HG03025 (cell line): ENCODE measurements at regions not wholly inside any gene's neighbourhood (a gene's known extent, or its start where the extent isn't known, plus 50 kb on each side); places are given as distances from the start of the nearest gene placed in this dataset.
"Not testable (repeated sequence)": the region's sequence is repeated elsewhere in the genome, so short reads cannot be mapped to it uniquely, and the experiment has no call there.

Experiments used
- ATAC-seq: cut with Tn5 transposase; IDR thresholded peaks from one replicate; pipeline ENCODE4 v1.9.1; 2021; ENCODE audit warnings: mild to moderate bottlenecking, moderate library complexity; ENCODE audit not compliant: unreplicated experiment, low FRiP score

DNA sequence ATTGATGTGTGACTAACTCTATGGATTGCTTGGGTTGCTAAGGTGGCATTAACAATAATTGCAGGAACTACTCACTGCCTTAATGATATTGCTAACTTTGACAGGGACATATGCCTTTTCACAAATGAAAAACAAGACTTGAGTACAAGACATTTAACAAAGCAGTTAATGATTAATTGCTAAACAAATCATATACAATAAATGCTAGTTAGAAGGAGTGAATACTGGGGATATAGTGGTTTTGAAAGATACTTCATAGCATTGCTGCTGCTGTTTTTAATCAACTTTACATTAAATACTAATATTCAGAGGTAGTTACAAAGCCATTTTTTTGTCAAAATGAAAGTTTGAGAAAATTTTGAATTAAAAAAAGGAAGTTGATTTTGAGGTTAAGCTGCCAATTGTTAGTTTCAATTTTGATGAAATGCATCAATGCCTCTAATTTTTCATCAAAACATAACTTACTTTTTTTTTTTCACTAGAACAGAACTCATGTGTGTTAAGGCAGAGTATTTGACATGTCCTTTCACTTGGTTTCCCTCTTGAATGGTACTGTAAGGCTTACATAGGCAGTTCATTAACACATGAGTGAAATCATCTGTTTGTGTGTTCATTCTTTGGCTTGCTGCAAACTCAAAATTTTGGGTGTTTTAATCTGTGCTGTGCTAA lies 106.2 kb upstream of the SEMA3D start:
- no peak for ATAC-seq

DNA sequence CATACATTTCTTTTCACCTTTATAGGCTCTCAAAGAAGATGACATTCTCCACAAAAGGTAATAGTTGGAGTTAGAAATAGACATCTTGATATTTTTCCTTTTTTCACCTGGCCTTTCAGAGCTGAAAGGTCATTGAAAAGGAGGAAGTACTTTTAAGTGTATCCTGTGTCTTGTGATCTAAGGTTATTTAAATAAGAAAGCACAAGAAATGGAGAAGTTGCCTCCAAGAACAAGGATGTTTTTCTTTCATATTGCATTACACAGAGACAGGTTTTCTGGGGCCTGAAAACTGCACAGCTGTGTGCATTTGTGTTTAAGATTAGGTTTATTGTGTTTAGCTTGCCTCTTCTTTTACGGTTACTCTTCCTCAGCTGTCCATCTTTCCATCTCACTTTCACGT lies 103.4 kb upstream of the SEMA3D start:
- no peak for ATAC-seq

DNA sequence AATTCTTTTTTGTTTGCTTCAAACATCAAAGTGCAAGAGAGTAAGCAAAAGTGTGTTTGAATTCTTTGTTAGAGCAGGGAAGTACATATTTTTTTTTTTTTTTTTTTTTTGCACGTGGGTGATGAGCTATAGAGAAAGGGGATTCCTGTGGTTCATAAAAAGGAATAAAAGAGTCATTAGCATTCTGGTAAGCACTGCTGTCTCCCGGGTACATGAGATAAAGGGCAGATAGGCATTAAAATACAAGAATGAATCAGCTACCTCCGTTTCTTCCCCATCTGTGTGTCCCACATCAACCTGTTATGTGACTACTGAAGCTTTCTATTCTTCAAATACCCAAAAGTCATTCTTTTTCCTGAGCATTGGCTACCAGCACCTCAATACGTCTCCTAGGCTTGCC lies 102.4 kb upstream of the SEMA3D start:
- no peak for ATAC-seq

DNA sequence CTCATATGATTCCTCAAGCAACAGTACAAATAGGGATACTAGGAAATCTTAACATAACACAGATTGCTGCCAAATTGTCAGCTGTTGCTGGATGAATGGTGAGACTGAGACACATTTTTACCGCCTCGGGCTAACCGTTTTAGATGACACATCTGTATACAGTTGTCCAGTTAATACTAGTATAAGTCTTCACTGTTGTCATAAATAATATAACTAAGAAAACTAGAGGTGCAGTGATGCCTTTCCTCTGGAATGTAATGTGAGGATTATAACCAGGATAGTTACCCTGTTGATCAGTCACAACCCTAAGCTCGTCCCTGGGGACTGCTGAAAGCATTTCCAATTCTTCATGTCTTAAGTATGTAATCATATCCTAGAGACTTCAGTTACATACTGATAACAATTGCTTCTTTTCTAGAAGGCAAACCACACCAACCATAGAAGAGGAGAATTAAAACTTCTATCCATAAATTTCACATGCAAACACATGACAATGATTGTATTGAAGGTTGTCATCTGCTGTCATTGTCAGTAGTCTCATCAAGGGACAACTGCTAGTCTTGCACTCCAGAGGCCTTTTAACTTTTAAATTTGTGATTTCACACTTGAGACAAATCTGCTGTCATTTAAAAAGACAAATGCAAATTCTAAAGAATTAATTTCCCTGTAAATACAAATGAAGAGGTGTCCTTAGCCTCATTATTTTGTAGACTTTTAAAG lies 100.4 kb upstream of the SEMA3D start:
- no peak for ATAC-seq

DNA sequence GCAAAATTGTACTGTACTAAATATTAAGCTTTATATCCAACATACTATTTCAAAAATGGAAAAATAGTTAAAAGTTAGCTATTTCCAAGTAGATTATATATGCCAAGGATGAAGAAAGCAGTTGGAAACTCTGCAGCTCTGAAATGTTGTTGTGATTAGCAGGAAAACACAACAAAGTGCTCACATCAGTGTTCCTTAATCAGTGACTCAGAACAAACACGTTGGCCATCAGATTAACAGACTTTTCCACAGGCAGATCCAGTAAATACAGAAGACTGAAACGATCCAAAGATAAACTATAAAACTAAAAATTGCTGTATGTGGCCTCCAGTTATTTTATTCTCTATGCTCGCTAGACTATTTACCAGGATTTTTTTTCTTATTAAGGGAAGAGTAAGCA lies 99.6 kb upstream of the SEMA3D start:
- ATAC-seq = no peak

DNA sequence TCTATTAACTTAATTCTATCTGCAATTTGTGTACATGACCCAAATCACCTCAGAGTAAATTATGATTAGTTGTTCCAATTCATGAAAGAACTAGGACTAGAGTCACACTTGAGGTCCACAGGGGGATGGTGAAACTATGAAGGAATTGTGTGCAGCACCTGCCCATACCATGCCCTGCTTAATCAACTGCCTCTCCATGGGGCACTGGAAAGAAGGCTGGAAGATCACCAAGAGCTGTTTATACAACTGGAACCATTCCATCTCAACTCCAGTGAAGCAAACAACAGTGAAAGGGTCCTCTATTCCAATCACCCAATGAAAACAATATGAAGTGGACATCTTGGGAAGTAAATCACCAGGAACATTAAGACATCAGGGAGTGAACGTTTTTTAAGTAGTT lies 98.7 kb upstream of the SEMA3D start:
- ATAC-seq = no peak

DNA sequence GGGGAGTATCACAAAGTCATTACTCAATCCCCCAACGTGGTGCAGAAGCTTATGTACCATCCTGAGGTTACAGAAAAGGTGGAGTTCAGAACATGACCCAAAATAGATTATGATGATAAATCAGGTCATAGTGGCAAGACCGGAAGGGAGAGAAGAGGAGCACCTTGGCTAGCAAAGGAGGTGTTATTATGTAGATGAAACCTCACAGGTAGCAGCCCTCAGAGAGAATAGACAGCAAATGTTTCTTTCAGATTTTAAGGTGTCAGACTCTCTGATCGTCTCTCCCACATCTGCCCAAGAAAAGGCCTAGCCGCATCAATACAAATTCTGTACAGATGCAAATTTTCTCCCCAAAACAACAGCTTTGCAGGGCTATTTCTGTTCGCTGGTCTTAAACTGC lies 88.3 kb upstream of the SEMA3D start:
- no peak for ATAC-seq

DNA sequence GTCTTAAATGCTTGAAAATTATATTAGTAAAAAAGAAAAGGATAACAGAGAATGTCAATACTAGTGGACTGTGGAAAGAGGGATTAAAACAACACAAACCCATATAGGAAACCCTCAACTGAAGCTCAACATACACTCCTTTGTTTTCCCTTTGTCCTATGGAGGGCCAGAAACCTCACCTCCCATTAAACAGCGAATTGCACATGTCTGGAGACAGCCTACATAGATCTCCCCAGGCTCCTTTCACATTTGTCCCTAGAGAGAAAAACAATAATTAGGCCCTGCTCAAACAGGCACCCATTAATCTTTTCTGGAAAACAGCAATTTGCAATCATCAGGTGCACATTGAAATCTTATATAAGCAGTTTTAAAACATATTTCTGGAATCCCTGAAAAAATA lies 87.6 kb upstream of the SEMA3D start:
- no peak for ATAC-seq

DNA sequence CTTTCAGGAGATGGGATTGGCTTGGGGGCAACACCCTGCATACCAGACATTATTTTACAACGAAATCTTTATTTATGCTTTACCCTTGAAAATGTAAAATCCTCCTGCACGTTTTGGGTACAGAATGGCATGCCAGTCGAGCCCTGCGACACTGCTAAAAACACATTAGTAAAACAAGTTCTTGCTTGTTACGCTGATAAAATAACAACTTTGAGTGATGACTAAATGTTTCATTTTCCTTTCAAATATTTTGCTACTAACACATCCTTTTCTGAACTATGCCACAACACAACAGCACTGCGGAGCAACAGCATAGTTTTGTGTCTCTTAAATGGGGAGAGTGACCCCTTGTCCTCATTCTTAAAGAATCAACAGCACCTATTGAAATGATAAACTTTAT lies 76.0 kb upstream of the SEMA3D start:
- ATAC-seq = no peak

DNA sequence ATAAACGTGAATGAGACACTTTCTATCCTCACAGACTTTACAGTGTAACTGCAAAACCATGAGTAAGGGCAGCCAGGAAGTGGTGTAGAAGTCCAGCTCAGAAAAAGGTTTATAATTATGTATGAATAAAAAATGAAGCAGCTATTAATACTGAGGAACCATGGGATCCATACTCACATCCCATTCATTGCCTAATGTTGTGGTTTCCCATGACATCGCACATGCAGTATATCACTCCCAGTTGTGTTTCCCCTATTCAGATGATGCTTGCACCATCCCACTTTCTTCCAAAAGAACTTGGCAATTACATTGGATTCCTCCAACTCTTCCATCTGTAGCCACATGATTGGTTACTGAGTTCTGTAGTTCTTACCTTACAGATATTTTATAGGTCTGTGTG lies 74.5 kb upstream of the SEMA3D start:
- ATAC-seq = no peak

DNA sequence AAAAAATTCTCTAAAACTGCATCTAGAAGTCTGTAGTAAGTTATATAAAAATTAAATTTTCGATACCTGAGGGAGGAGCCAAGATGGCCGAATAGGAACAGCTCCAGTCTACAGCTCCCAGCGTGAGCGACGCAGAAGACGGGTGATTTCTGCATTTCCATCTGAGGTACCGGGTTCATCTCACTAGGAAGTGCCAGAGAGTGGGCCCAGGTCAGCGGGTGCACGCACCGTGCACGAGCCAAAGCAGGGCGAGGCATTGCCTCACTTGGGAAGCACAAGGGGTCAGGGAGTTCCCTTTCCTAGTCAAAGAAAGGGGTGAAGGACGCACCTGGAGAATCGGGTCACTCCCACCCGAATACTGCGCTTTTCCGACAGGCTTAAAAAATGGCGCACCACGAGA lies 62.9 kb upstream of the SEMA3D start:
- ATAC-seq = not testable (repeated sequence)

DNA sequence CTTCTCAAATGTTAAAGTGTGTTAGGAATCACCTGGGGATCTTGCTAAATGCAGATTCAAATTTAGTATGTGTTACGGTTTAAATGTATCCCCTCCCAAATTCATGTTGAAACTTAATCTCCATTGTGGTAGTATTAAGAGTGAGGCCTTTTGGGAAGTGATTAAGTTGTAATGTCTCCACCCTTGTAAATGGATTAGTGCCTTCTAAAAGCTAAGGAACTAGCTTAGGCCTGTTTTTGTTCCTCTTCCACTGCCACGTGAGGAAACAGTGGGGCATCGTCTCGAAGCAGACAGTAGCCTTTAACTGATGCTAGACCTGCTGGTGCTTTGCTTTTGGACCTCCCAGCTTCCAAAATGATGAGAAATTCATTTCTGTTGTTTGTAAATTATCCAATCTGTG lies 52.3 kb upstream of the SEMA3D start:
- ATAC-seq = no peak

DNA sequence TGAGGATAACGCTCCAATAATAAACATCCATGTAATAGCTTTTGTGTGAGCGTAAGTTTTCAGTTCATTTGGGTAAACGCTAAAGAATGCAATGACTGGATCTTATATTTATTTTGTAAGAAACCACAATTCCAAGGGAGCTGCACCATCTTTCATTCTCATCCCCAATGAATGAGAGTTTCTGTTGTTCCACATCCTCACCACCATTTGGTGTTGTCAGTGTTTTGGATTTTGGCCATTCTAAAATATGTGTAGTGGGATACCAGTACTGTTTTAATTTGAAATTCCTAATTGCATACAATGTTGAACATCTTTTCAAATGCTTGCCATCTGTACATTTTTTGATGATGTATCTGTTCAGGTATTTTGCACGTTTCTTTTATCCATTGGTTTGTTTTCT lies 50.9 kb upstream of the SEMA3D start:
- no peak for ATAC-seq
